Vagina (tissue), 2 donors: ENCODE measurements at regions not wholly inside any gene's neighbourhood (a gene's known extent, or its start where the extent isn't known, plus 50 kb on each side); places are given as distances from the start of the nearest gene placed in this dataset.

Source experiments
- CTCF ChIP-seq, 3 experiments: fragments of 450-650 bp in 2 of 3; fragments of 200-600 bp in 1 of 3; sonication (generic) in 1 of 3; IDR thresholded peaks; one replicate each; pipeline ENCODE4 v1.5.1; 2017 to 2019; ENCODE audit warnings: antibody characterized with exemption in 3 of 3, mild to moderate bottlenecking in 2 of 3, moderate library complexity in 2 of 3
- POLR2A ChIP-seq, 2 donors: fragments of 450-650 bp; IDR thresholded peaks; one replicate each; pipeline ENCODE4 v1.6.1; 2017; ENCODE audit warnings: antibody characterized with exemption in 2 of 2, mild to moderate bottlenecking in 2 of 2, moderate library complexity in 2 of 2

DNA sequence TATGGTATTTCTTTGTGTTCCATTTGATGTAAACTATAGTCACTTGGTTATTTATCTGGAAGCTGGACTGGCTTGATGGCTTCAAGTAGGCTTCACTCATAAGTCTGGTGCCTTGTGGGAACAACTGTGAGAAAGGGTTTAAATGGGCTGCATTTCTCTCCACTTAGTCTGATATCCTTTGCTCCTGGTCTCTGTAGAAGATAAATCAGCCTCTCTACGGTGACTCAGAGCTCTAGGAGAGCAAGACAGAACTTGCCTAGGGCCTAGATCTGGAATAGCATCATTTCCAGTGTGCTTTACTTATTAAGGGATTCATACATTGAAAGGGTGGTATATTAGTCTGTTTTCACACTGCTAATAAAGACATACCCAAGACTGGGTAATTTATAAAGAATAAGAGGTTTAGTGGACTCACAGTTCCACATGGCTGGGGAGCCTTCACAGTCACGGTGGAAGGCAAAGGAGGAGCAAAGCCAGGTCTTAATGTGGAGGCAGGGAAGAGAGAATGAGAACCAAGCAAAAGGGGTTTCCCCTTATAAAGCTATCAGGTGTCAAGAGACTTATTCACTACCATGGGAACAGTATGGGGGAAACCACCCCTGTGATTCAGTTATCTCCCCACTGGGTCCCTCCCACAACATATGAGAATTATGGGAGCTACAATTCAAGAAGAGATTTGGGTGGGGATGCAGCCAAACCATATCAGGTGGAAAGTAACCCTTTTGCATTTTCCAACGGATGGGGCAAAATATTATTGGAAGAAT is 1746.4 kb upstream of the PCDH7 start:
- TF ChIP-seq CTCF (IDR thresholded peaks at IDR 0.05) (no peak), POLR2A (IDR thresholded peaks at IDR 0.05) (no peak)
